ENCODE measurements at regions not wholly inside any gene's neighbourhood (a gene's known extent, or its start where the extent isn't known, plus 50 kb on each side); places are given as distances from the start of the nearest gene placed in this dataset.

GRCh38 chr14:89033756-89034155 lies 209.3 kb downstream of the TTC8 start:
- TF ChIP-seq CTCF (IDR thresholded peaks at IDR 0.05 in 2 of 3, conservative IDR thresholded peaks at IDR 0.05 in 1 of 3; ENCODE audit: control insufficient read depth in 2 of 3, extremely low read depth in 1 of 3, insufficient read depth in 1 of 3, low read depth in 3 of 3, low read length in 3 of 3) (no peak), TAF1 (IDR thresholded peaks at IDR 0.05; ENCODE audit: borderline replicate concordance, low read depth, low read length) (no peak), CHD2 (IDR thresholded peaks at IDR 0.05; ENCODE audit: borderline replicate concordance, low read depth, low read length) (no peak), POLR2A (IDR thresholded peaks at IDR 0.05; ENCODE audit: low read depth, low read length) (no peak), HDAC6 (IDR thresholded peaks at IDR 0.05; ENCODE audit: unreplicated experiment) (no peak), CEBPB (IDR thresholded peaks at IDR 0.05; ENCODE audit: borderline replicate concordance in 1 of 2, low read depth in 2 of 2, low read length in 2 of 2) (no peak)
